ENCODE measurements at regions not wholly inside any gene's neighbourhood (a gene's known extent, or its start where the extent isn't known, plus 50 kb on each side); places are given as distances from the start of the nearest gene placed in this dataset.

DNA sequence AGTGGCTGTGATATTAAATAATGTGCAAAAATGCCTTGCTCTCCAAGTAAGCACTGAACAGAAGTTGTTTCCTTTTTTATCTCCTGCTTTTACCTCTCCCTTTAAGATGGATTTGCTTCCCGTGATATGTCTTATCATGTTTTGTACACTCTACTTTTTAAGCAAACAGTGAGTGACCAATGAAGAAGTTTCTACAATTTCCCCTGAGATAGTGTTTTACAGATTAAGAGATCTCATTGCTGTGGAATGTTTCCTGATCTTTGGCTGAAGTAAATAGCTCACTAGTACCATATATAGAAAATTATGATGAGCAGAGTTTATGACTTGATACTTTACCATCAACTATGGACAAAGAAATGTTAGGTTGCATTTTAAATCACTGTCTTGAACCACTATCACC lies 184.8 kb upstream of the PDE3A start:
- no peak overlapping the region for H3K27ac Mint-ChIP-seq
- H3K4me1 Mint-ChIP-seq (ENCODE audit: low read depth) = no peaks in the 10 kb centered on the region
- H3K4me3 Mint-ChIP-seq = no peak overlapping the region
- no peaks in the 10 kb centered on the region; the same call in 1 of the 2 replicates for H3K36me3 Mint-ChIP-seq (ENCODE audit: low read depth)
- peaks cover 42% of the 10 kb centered on the region for H3K9me3 Mint-ChIP-seq
- TF ChIP-seq, protein P1, sequence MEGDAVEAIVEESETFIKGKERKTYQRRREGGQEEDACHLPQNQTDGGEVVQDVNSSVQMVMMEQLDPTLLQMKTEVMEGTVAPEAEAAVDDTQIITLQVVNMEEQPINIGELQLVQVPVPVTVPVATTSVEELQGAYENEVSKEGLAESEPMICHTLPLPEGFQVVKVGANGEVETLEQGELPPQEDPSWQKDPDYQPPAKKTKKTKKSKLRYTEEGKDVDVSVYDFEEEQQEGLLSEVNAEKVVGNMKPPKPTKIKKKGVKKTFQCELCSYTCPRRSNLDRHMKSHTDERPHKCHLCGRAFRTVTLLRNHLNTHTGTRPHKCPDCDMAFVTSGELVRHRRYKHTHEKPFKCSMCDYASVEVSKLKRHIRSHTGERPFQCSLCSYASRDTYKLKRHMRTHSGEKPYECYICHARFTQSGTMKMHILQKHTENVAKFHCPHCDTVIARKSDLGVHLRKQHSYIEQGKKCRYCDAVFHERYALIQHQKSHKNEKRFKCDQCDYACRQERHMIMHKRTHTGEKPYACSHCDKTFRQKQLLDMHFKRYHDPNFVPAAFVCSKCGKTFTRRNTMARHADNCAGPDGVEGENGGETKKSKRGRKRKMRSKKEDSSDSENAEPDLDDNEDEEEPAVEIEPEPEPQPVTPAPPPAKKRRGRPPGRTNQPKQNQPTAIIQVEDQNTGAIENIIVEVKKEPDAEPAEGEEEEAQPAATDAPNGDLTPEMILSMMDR (IDR thresholded peaks at IDR 0.05) = no peak
- H3K27me3 Mint-ChIP-seq (ENCODE audit: insufficient read depth) = no peaks in the 10 kb centered on the region; the same call in 1 of the 2 replicates
- no peak for DNase-seq

DNA sequence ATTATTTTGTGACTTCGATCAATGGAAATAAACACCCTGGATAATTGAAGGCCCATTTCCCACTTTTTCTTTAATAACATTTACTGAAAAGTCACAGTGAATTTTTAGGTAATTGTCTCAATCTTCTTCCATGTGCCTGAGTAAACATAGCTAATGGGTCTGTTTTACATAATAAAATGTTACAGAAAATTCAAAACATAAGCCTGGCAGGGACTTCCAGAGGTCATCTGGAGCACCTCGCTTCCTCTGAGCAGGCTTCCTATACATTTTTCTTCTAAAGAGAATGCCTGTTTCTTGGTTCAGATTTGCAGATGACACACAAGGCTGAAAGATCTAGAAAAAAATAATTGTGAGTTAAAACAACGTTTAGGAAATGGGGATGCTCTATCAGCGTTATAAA lies 183.8 kb upstream of the PDE3A start:
- no peaks in the 10 kb centered on the region; the same call in 1 of the 2 replicates for H3K36me3 Mint-ChIP-seq (ENCODE audit: low read depth)
- DNase-seq = no peak
- TF ChIP-seq, protein P1 (IDR thresholded peaks at IDR 0.05) = no peak
- no peaks in the 10 kb centered on the region for H3K4me1 Mint-ChIP-seq (ENCODE audit: low read depth)
- H3K27me3 Mint-ChIP-seq (ENCODE audit: insufficient read depth) = no peaks in the 10 kb centered on the region; the same call in 1 of the 2 replicates
- H3K9me3 Mint-ChIP-seq = peaks cover 45% of the 10 kb centered on the region
- H3K4me3 Mint-ChIP-seq = no peak overlapping the region
- no peak overlapping the region for H3K27ac Mint-ChIP-seq

DNA sequence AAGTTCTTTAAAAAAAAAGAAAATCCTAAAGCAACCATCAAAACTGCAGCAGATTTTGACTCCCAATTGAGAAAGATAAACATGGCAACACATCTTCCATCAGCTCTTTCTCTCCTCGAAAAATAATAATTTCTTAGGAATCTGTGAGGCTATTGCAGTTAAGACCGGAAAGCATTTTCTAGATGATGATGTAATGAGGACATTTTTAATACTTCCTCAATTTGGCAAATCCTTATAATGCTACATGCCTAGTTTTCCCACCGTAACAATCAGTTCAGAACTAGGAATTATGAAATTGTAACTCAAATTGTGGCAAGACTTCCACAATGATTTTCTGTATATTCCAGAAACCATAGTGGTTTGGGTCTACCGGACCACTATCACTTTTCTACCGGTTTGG lies 180.9 kb upstream of the PDE3A start:
- TF ChIP-seq, protein P1 (IDR thresholded peaks at IDR 0.05) = no peak
- peaks cover 31% of the 10 kb centered on the region for H3K9me3 Mint-ChIP-seq
- no peaks in the 10 kb centered on the region for H3K4me1 Mint-ChIP-seq (ENCODE audit: low read depth)
- no peaks in the 10 kb centered on the region for H3K27me3 Mint-ChIP-seq (ENCODE audit: insufficient read depth)
- H3K36me3 Mint-ChIP-seq (ENCODE audit: low read depth) = no peaks in the 10 kb centered on the region; the same call in 1 of the 2 replicates
- no peak overlapping the region for H3K4me3 Mint-ChIP-seq
- H3K27ac Mint-ChIP-seq = no peak overlapping the region
- DNase-seq = no peak

DNA sequence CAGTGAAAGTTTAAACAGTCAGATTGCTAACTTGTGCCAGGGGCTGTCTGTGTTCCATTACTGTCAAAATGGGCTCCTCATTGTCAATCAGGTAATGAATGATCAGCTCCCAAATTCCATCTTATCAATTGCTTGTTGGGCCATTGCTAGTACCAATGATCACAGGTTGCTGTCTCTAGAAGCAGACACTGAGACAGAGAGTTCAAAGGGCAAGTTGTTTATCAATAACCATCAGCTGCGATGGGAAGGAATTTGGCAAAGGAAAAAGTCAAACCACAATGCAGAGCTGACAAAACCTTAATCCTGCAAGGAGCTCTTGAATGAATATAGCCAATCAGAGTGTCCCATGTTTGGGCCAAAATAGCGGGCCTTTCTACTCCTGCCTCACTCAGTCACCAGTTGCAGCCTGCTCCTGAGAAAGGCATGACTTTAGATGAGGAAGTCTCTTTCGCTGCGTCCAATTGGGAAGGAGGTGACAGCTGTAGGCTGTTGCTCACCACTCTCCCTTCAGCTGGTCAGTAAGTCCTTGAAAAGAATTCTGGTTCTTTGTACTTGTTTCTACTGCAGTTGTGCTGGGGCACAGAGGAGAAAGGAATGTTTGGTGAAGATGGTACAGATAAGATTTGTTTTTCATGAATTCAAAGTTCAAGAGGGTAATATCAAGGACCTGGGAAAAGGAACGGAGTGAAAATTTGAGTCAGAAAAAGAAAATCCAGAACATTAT lies 179.2 kb upstream of the PDE3A start:
- Mint-ChIP-seq H3K4me1 (ENCODE audit: low read depth) (no peaks in the 10 kb centered on the region), H3K27me3 (ENCODE audit: insufficient read depth) (no peaks in the 10 kb centered on the region), H3K4me3 (no peak overlapping the region), H3K36me3 (ENCODE audit: low read depth) (no peaks in the 10 kb centered on the region; the same call in 1 of the 2 replicates), H3K27ac (no peak overlapping the region), H3K9me3 (peaks cover 26% of the 10 kb centered on the region)
- TF ChIP-seq, protein P1 (IDR thresholded peaks at IDR 0.05) = no peak
- no peak for DNase-seq

DNA sequence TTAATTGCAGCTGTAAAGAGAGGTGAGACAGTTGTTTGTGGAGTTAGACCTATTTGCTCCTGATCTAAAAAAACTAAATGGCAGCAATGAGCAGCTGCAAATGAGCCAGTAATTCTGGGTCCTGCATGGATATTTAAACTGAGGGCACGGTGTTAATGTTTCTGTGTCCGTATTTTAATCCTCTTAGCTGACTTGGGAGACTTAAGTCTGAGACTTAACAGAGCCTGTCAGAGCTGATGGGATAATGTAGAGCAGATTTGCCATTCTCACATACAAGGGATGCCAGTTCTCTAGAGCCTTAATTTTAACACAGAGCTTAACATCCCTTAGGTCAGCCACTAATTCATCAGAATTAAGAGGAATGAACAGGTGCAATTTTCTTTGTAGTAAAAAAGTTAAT lies 178.6 kb upstream of the PDE3A start:
- Mint-ChIP-seq H3K9me3 (peaks cover 24% of the 10 kb centered on the region), H3K4me1 (ENCODE audit: low read depth) (no peaks in the 10 kb centered on the region), H3K4me3 (no peak overlapping the region), H3K27me3 (ENCODE audit: insufficient read depth) (no peaks in the 10 kb centered on the region), H3K27ac (no peak overlapping the region), H3K36me3 (ENCODE audit: low read depth) (no peaks in the 10 kb centered on the region; the same call in 1 of the 2 replicates)
- no peak for DNase-seq
- TF ChIP-seq, protein P1 (IDR thresholded peaks at IDR 0.05) = no peak
